Hepatocyte (in vitro differentiated cells): ENCODE measurements at regions not wholly inside any gene's neighbourhood (a gene's known extent, or its start where the extent isn't known, plus 50 kb on each side); places are given as distances from the start of the nearest gene placed in this dataset.

Experiments used
- EZH2 ChIP-seq: fragments of 200-600 bp; sonication (generic); IDR thresholded peaks from 2 replicates; pipeline ENCODE4 v1.6.1; 2016; ENCODE audit warnings: antibody characterized with exemption, mild to moderate bottlenecking, borderline replicate concordance
- EZH2phosphoT487 ChIP-seq: fragments of 200-600 bp; sonication (generic); IDR thresholded peaks from one replicate; pipeline ENCODE4 v1.6.1; 2018; ENCODE audit warnings: antibody characterized with exemption, mild to moderate bottlenecking, low read depth, moderate library complexity; ENCODE audit not compliant: unreplicated experiment, severe bottlenecking
- TF ChIP-seq, protein P1 (sequence below): fragments of 200-600 bp; sonication (generic); IDR thresholded peaks from 2 replicates; pipeline ENCODE4 v1.5.1; 2016; ENCODE audit warnings: antibody characterized with exemption, mild to moderate bottlenecking; ENCODE audit not compliant: poor library complexity

DNA sequence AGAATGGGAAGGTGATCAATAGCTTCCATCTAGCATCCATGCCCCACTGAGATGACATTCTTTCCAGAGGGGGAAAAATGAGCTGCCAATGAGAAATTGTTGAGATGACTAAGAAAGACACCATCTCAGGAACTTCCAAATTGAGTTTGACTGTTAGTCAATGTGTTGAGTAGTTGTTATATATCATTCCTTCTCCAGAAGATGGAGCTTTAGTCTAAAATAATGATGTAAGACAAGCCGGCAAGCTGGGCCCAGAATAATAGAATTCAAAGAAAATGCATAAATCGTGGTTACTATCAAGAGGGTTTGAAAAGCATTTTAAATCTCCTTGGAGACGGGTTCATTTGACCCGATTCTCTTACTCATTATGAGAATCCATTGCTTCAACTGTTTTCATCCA, 71.0 kb upstream of the ATF7IP2 start:
- TF ChIP-seq, protein P1, sequence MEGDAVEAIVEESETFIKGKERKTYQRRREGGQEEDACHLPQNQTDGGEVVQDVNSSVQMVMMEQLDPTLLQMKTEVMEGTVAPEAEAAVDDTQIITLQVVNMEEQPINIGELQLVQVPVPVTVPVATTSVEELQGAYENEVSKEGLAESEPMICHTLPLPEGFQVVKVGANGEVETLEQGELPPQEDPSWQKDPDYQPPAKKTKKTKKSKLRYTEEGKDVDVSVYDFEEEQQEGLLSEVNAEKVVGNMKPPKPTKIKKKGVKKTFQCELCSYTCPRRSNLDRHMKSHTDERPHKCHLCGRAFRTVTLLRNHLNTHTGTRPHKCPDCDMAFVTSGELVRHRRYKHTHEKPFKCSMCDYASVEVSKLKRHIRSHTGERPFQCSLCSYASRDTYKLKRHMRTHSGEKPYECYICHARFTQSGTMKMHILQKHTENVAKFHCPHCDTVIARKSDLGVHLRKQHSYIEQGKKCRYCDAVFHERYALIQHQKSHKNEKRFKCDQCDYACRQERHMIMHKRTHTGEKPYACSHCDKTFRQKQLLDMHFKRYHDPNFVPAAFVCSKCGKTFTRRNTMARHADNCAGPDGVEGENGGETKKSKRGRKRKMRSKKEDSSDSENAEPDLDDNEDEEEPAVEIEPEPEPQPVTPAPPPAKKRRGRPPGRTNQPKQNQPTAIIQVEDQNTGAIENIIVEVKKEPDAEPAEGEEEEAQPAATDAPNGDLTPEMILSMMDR = peak; percentile 46
- no peak for TF ChIP-seq EZH2
- TF ChIP-seq EZH2phosphoT487 = no peak
